ENCODE measurements at regions not wholly inside any gene's neighbourhood (a gene's known extent, or its start where the extent isn't known, plus 50 kb on each side); places are given as distances from the start of the nearest gene placed in this dataset.

DNA sequence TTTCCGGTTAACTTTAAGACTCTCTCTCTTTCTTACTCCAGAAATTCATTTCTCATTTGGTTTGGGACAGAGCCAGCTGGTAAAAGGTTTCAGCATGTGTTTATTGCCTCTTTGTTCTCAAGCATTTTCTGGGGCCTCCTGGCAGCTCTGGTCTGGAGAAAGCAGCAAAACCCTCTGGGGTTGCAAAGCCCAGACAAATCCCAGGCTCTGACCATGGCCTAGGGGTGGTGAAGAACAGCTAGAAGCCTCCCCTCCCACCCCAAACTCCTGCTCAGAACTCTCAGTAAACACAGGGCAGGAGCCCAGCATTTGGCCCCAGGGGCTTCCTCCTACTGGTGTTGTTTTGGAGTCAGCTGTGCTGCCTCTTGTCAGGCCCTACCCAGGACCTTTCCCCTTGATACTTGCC is 124.2 kb upstream of the SERP2 start:
- DNase-seq (ENCODE audit: low read depth), result peak; percentile 78

DNA sequence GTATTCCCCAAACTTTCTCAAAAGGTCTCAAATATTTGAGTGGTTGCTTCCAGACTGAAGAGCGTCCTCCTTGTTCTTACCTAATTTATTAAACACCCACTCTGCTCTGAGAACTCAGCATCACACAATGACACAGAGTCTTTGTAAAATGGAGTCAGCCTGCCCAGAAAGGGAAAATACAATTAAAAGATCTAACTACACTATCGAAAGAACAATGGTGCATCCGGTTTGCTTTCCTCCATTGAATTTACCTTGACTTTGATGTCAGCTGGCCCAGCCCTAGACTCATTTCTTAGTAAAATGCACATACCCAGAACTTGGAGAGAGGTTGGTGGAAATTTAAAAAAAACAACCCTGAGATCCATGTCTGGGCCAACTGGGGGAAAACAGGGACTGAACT is 120.7 kb upstream of the SERP2 start:
- DNase-seq (ENCODE audit: low read depth), result no peak

DNA sequence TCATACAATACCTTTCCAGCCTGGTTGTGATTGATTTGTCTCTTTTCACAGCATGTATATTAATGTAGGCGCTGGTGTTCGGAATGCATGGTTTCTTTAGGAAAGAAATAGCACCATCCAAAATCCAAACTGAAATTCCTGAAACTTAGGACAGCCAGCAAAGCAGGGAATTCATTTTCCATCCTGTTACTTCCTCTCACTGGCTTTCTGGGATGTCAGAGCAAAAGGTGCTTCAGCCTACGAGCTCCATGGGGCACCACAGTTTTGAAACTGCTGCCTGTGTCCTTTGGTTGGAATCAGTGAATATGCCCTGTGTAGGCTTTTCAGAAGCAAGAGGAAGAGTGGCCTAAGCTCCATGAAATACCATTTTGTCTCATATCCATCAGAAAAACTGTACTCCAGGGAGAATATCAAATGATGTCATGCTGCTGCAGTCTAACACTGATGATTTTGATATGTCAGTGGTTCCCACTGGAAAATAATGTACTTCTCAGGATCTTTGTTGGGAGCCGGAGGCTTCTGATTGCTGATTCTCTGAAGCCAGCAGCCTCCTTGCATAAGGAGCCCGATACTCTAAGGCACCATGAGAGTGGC is 117.8 kb upstream of the SERP2 start:
- no peak for DNase-seq (ENCODE audit: low read depth)

DNA sequence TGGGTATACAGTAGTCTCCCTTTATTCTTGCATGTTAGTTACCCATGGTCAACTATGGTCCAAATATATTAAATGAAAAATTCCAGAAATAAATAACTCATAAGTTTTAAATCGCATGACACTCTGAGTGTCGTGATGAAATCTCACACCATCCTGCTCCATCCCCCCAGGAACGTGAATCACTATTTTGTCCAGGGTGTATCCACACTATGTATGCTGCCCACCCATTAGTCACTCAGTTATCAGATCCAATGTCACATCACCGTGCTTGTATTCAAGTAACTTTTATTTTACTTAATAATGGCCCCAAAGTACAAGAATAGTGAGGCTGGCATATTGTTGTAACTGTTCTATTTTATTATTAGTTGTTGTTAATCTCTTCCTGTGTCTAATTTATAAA is 115.8 kb upstream of the SERP2 start:
- peak; percentile 56 for DNase-seq (ENCODE audit: low read depth)

- peak; percentile 64 for DNase-seq (ENCODE audit: low read depth)
Observed at GRCh38 chr13:44259045-44260027, 114.3 kb upstream of the SERP2 start.

DNA sequence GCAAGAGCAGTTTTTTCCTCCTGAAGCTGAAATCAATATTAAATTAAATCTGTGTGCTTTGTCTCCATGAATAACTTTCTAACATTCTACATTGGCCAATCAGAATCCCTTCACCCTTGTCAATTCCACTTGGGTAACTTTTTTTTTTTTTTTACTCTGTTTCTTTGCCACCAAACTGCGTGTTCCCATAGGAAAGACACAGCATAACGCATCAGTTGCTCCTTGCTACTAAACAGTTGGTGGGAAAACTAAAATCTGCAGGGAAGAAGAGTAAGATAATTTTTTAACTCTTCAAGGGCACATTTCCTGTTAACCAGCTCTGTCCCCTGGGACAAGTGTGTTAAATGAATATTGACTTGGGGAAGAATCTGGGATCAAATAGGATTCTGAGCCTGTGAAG is 113.3 kb upstream of the SERP2 start:
- no peak for DNase-seq (ENCODE audit: low read depth)

- DNase-seq (ENCODE audit: low read depth), result peak; percentile 36
Observed at GRCh38 chr13:44263751-44264620, 109.6 kb upstream of the SERP2 start.

DNA sequence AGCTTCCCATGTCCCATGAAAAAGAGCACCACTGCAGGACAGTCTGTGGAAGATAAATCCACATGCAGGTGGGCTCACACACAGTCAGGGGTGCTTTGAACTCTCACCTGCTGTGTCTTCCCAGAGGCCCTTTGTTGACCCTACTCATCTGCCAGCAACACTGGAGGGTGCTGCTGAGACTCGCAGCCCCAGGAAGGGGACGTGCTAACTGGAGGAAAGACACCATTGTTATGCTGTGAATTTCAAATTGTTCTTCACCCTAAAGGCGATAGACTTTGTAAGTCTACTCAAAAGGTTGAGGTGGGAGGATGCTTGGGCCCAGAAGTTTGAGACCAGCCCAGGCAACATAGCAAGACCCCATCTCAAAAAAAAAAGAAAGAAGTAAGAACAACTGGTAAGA is 107.3 kb upstream of the SERP2 start:
- DNase-seq (ENCODE audit: low read depth), result no peak

GRCh38 chr13:44266772-44267171 is 106.9 kb upstream of the SERP2 start:
- no peak for DNase-seq (ENCODE audit: low read depth)

DNA sequence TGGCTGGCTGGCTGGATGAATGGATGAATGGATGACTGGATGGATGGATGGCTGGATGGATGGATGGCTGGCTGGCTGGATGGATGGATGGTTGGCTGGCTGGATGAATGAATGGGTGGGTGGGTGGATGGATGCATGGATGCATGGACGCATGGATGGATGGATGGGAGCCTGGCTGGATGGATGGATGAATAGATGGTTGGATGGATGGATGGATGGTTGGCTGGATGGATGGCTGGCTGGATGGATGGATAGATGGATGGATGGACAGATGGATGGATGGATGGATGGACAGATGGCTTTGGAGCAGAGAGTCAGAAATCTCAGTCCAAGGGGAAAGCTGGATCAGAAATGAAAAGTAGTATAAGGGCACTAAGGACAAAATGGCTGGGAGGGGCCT is 106.4 kb upstream of the SERP2 start:
- no peak for DNase-seq (ENCODE audit: low read depth)

- peak; percentile 97 for DNase-seq (ENCODE audit: low read depth)
Observed at GRCh38 chr13:44267980-44268379, 105.6 kb upstream of the SERP2 start.

- no peak for DNase-seq (ENCODE audit: low read depth)
Observed at GRCh38 chr13:44268980-44269379, 104.6 kb upstream of the SERP2 start.

DNA sequence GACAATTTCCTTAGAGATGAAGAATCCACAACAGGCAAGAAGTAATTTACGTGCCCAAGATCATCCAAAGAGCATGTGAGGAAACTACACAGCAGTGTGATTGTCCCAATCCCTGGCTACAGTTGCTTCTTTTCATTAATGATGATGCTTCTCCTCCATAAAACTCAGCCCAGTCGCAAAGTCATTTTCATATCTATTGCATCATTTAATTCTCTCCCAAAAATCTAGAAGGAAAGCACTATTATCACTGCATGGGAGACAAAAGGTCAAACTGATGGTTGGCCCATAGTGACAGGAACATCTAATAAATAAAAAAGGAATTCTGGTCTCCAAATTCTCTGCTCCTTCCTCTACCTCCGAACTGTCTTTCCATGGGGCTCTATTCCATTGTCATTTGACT is 103.5 kb upstream of the SERP2 start:
- DNase-seq (ENCODE audit: low read depth), result no peak

DNA sequence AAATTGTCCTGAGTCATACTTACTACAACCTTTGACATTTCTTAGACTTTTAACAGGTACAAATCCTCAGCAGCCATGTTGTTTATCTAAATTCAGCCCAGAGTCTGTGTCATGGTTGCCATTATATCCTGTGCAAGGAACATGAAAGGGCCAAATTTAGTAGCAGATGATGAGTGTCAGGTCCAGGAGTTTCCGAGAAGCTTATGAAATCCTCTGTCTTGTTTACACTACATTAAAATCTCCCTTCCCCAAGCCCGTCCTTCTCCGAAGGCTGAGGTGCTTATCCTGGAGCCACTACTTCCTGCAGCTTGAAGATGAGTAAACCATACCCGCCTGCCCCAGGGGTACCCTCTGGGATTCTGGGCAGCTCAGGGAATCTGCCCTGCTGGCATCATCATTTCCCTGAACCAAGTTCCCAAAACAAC is 102.6 kb upstream of the SERP2 start:
- DNase-seq (ENCODE audit: low read depth), result peak; percentile 77

- no peak for DNase-seq (ENCODE audit: low read depth)
Observed at GRCh38 chr13:44271473-44271872, 102.2 kb upstream of the SERP2 start.

GRCh38 chr13:44271915-44272341 is 101.7 kb upstream of the SERP2 start:
- no peak for DNase-seq (ENCODE audit: low read depth)

DNA sequence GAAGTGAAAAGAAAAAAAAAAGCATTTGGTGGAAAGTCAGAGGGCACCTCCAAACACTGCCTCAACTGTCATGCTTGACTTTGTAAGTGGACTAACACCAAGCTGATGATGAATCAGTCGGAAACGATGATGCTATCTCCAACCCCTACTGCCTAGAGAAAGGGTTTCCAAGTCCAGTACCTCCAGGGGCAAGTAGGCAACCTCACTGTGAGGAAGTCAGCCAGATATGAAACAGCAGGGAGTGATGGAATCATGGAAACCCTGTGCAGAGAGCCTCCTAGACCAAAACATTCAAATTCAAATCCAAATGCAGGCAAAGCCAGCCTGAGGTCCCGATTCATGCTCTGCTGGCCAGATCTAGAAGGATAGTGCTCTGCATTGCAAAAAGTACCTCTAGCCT is 100.9 kb upstream of the SERP2 start:
- peak; percentile 25 for DNase-seq (ENCODE audit: low read depth)

DNA sequence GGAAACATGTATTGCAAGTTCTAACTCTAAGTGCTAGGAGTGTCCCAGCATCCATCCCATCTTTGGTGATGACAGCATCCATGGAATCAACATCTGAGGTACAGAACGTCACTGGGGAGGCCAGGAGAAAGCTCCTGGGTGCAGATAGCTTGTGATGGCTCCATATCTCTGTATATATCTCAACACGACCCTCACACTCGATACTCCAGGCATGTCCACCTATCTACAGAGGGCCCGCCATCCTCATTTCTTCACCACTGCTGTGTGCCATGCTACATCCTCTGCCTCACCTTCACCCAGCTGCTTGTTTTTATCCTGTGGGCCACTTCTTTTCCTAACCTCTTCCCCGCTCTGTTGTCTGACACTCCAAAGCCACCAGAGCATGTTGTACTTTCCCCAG is 100.4 kb upstream of the SERP2 start:
- no peak for DNase-seq (ENCODE audit: low read depth)

GRCh38 chr13:44273991-44274770 is 99.4 kb upstream of the SERP2 start:
- DNase-seq (ENCODE audit: low read depth), result peak; percentile 70

DNA sequence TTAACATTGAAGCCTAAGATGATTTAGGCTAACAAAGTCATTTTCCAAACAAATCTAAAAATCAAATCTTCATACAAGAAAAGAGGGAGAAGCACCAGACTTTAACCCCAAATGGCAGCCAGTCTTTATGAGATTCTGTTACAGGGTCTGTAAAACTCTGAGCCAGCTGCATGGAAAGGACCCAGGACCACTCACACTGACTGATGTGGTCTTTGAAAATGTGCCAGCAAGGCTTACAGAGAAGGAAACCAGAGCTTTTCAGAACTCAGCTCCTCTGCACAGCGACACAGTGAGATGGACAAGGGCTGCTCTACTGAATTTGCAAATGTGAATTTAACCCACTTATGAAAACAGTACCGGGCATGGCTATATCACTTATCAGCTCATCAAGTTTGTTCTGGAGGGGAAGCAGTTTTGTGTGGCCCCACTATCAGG is 98.8 kb upstream of the SERP2 start:
- DNase-seq (ENCODE audit: low read depth), result peak; percentile 32

DNA sequence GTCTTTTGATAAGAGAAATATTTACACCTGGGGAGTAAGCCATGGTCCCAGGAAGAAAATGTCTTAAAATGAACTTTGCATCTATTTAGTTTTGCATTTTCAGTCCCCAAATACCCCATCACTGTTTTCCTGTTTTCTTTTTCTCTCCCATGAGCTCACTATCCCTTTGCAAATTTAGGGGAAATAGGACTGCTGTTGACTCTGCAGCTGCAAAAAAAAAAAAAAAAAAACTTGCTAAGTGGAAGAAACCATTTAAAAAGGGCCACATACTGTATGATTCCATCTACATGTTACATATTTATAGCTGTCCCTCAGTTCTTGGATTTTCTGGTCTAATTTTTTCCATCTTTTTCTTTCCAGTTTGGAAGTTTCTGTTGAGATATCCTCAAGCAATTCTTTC is 98.2 kb upstream of the SERP2 start:
- DNase-seq (ENCODE audit: low read depth), result no peak

DNA sequence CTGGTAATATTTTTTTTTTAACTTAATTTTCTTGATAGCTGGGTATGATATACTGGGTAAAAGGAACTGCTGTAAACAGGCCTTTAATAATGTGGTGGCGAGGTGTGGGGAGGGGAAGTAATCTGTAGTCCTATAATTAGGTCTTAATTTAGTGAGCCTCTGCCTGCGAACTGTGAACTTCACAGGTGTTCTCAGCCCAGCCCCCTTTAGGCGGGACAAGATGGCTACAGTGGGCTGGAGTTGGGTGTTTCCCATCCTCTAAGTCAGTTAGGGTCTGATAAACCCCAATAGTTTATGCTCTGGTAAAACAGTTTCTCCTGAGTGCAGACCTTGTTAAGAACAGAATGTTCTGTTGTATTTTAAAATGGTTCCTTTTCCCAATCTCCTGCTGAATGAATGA is 97.6 kb upstream of the SERP2 start:
- DNase-seq (ENCODE audit: low read depth), result no peak

Measured in amniotic epithelial cell (primary cell).